ENCODE measurements at regions not wholly inside any gene's neighbourhood (a gene's known extent, or its start where the extent isn't known, plus 50 kb on each side); places are given as distances from the start of the nearest gene placed in this dataset.

DNA sequence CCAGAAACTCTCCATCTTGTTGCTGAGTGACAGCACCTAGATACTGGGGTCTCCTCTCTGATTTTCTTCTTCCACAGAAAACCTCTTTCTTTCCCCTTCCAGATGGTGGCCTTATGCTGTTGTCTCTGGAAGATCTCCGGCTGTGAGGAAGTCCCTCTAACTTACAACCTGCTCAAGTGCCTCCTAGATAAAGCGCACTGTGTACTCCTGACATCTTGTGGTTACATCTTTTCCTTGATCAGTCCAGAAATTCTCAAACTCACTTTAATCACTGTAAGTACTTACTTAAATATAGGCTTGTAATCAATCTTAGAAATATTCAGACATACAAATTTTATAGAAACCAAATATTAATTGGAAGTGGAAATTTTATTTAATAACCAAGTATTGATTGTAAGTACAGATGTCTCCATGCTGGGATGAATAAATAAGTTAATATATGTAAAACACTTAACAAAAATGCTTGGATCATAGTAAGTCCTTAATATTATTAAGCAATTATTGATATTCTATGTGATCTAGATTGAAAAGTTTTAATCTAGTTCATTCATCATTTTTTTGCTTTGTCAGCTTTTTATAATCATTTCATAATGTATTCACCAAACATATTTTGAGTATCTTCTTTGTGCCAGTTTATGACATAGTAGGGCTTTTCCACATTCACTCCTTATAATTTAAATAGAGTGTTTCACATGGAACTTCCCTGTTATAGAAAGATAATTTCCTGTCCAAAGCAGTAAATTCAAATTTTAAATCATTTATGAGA lies 1381.4 kb upstream of the CDH6 start:
- intact Hi-C loops (cut with DNase I): no loop called here
- ATAC-seq (no peak), DNase-seq (ENCODE audit: missing footprints) (no peak)

- DNase-seq (ENCODE audit: missing footprints) (no peak), ATAC-seq (no peak)
- intact Hi-C loops (cut with DNase I): no loop called here
These were observed 1387.7 kb upstream of the CDH6 start for GRCh38 chr5:29805804-29806203.

GRCh38 chr5:29800752-29801151 lies 1392.7 kb upstream of the CDH6 start:
- ATAC-seq (no peak), DNase-seq (ENCODE audit: missing footprints) (no peak)
- intact Hi-C loops (cut with DNase I): no loop called here

- ATAC-seq (no peak), DNase-seq (ENCODE audit: missing footprints) (no peak)
- intact Hi-C loops (cut with DNase I): no loop called here
These were observed 1397.5 kb upstream of the CDH6 start for GRCh38 chr5:29796013-29796412.

DNA sequence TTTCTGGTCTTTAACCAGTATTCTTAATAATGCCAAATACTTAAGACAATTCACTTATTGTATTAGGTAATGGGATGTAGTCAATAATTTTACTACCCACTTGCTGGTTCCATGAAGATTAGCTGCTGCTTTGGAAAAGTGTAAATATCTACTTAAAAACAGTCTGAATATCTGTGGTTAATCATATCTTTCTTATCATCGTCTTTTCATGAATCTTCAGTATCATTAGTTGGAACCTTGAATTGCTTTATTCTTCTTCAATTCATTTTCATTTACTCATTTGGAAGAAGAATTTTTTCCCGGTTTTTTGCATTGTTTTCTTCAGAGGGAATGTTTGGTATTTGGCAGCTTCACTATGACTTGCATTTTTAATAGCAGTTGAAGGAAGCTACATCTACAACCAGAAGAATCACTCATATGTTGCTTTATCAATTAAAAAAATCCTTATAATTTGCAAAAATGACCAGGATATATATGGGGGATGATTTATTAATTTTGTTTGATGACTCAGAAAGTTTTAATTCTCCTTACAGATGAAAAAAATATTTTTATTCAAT lies 1398.3 kb upstream of the CDH6 start:
- intact Hi-C loops (cut with DNase I): no loop called here
- ATAC-seq: no peak

GRCh38 chr5:29794141-29794787 lies 1399.2 kb upstream of the CDH6 start:
- intact Hi-C loops (cut with DNase I): no loop called here
- no peak for DNase-seq (ENCODE audit: missing footprints)
- ATAC-seq: no peak

More for the DNA sequence above, 1398.3 kb upstream of the CDH6 start:
- no peak for DNase-seq (ENCODE audit: missing footprints)

- DNase-seq (ENCODE audit: missing footprints) (no peak), ATAC-seq (no peak)
- intact Hi-C loops (cut with DNase I): no loop called here
These were observed 1403.2 kb upstream of the CDH6 start for GRCh38 chr5:29790281-29790680.

DNA sequence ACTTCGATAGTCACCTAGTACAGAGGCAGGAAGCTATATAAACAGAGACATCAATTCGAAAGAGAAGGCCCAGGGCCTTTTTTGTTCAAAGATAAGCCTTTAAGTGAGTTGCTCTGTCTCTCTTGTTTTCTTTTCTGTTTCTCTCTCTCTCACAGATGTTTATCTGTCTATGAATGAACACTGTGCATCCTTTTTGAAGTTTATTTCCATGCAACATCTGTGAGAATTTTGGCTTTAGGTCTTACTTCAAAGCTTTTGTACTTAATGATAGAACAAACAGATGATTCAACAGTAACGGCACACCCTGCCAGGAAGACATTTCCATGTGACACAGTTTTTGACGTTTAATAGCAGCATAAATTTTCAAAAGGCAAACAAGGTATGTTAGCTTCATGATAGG lies 1413.1 kb upstream of the CDH6 start:
- DNase-seq (ENCODE audit: missing footprints) (no peak), ATAC-seq (no peak)
- intact Hi-C loops (cut with DNase I): no loop called here

- ATAC-seq: no peak
- intact Hi-C loops (cut with DNase I): no loop called here
- DNase-seq (ENCODE audit: missing footprints): no peak
These were observed 1414.3 kb upstream of the CDH6 start for GRCh38 chr5:29779141-29779540.

DNA sequence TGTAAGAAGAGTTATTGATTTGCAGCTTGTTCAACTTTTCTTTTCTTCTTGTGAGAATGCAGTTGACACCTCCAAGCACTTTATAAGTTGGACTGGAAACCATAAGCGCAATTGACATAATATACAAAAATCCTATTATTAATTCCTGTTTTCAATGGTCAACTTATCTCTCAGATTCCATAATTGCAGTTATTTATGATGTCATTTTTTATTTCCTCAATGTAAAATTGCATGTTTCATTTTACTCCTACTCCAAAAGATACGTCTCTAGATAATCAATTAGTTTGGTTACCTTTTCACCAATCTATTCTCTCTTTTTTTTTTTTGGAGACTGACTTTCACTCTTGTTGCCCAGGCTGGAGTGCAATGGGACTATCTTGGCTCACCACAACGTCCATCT lies 1416.1 kb upstream of the CDH6 start:
- ATAC-seq: no peak
- intact Hi-C loops (cut with DNase I): no loop called here
- DNase-seq (ENCODE audit: missing footprints): no peak

DNA sequence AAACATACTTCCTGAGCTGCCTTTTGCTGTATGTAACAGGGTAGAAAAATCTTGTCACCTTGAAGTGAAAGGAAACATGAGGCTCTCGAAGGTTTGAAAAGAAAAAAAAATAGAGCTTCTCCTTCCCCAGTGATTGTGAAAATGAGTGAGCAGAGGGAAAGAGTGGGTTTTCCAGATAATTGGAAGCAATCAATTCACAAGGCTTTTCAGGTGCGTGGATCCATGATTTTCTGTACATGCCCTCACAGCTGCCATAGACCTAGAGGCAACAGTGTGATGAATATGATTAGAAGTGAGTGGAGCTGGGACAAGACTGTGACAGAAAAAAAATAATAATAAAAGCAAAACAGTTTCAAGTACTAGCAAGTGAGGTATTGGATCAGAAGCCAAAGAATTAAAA lies 1422.5 kb upstream of the CDH6 start:
- ATAC-seq (no peak), DNase-seq (ENCODE audit: missing footprints) (no peak)
- intact Hi-C loops (cut with DNase I): no loop called here

- DNase-seq (ENCODE audit: missing footprints) (no peak), ATAC-seq (no peak)
- intact Hi-C loops (cut with DNase I): no loop called here
These were observed 1424.0 kb upstream of the CDH6 start for GRCh38 chr5:29769474-29769873.

DNA sequence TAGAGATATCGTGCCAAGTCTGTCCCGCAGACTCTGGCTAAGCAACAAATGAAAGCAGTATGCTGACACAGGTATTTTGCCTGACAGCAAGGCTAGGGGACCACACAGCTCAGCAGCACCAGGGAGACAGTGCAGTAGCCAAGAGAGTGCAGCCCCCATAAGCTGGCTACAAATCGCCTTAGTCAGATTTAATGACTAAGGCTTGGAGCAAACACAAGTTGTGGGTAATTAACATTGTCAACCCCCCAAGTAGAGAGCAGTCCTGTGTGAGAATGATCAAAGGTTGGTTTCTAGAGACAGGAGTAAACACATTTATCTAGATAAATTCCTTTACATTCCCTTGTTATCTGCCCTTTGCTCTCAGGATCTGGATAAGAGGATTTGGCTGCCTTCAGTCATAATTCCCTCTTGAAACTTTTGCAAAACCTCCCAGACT lies 1434.5 kb upstream of the CDH6 start:
- intact Hi-C loops (cut with DNase I): no loop called here
- DNase-seq (ENCODE audit: missing footprints): no peak
- no peak for ATAC-seq

DNA sequence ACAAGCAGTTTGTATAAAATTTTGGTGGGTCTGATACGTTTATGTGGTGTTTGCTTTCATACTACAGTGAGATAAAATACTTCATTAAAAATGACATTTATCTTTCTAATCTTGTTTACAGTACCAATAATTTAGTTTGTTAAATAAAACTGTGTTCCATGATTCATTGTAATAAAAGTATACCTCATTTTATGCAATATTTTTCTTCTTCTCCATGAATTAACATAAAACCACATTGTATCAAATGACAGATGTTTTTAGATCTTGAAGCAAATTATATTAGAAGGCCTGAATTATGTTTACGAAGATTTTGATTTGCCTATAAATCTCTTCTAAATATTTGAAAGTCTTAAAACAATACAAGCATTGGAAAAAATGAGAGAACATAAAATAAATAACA lies 1443.0 kb upstream of the CDH6 start:
- intact Hi-C loops (cut with DNase I): no loop called here
- ATAC-seq: no peak
- DNase-seq (ENCODE audit: missing footprints): no peak

DNA sequence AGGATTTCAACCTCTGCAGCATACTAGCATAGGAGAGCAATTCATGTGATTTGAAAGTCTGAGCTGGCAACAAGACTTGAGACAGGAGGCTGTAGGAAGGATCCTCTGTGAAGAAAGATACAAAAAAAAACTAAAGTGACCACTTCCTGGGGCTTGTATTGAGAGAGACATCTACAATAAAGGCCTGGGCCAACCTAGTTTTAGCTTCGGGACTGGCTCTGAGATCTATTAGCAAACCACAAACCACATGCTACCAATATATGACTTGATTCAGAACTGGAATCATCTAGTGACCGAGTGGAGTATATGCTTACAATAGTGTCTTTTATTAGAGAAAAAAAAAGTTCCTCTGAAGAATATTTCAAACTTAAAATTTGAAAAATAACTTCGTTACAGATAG lies 1448.9 kb upstream of the CDH6 start:
- intact Hi-C loops (cut with DNase I): no loop called here
- ATAC-seq (no peak), DNase-seq (ENCODE audit: missing footprints) (no peak)

DNA sequence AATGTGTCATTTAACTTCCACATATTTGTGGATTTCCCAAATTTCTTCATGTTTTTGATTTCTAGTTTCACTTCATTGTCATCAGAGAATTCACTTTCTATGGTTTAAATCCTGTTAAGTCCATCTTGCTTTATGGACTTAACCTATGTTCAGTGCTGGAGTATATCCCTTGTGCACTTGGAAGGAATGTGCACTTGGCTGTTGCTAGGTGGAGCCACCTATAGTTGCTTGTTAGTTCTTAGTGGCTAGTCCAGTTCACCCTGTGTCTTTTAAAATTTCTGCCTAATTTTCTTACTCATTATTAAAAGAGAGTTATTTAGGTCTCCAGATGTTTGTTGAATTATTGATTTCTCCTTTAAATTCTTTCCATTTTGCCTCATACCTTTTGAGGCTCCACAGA lies 1472.5 kb upstream of the CDH6 start:
- DNase-seq (ENCODE audit: missing footprints): no peak
- no peak for ATAC-seq
- intact Hi-C loops (cut with DNase I): no loop called here

GRCh38 chr5:29719171-29719570 lies 1474.3 kb upstream of the CDH6 start:
- intact Hi-C loops (cut with DNase I): no loop called here
- DNase-seq (ENCODE audit: missing footprints) (no peak), ATAC-seq (no peak)

DNA sequence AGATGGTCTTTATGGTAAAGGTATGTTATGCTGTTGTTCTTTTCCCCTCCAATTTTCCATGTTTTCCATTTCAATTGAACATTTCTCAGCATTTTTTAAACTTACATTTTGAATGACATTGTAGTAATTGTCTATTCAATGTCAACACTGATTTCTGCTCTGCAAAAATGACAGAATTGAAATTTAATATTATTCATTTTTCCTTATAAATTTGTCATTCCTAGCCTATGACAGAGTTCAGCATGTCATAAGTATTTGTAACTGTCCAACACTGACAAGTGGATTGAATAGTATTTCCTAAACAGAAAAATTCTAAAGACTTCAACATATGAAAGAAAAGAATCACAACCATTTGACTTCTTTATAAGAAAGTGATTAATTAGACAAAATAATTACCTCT lies 1478.3 kb upstream of the CDH6 start:
- ATAC-seq: no peak

DNA sequence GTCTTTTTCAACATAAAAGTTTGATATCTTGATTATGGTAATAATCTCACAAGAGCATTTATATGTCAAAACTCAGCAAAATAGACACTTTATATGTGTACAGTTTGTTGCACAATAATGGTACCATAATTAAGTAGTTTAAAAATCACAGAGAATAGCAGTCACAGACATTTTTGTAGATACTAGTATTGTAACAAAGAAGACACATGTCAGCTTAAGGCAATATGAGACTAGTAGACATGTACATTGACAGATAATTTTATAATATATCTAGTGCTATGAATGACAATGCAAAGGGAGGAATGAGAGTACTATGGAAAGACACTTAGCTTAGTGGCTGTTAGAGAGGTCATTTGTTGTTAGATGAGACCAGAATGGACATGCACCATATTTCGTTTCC lies 1490.6 kb upstream of the CDH6 start:
- intact Hi-C loops (cut with DNase I): no loop called here
- ATAC-seq (no peak), DNase-seq (ENCODE audit: missing footprints) (no peak)

More for the DNA sequence above, 1478.3 kb upstream of the CDH6 start:
- intact Hi-C loops (cut with DNase I): no loop called here
- no peak for DNase-seq (ENCODE audit: missing footprints)

GRCh38 chr5:29701600-29701999 lies 1491.9 kb upstream of the CDH6 start:
- ATAC-seq: no peak
- intact Hi-C loops (cut with DNase I): no loop called here
- DNase-seq (ENCODE audit: missing footprints): no peak

Data from Right ventricle myocardium inferior (tissue), 1 donor.